H1 (cell line): ENCODE measurements at regions not wholly inside any gene's neighbourhood (a gene's known extent, or its start where the extent isn't known, plus 50 kb on each side); places are given as distances from the start of the nearest gene placed in this dataset.
"Not testable (repeated sequence)": the region's sequence is repeated elsewhere in the genome, so short reads cannot be mapped to it uniquely, and the experiment has no call there.

Experiments
- CTCF ChIA-PET: fragments of 300-600 bp; sonication (Branson Sonifier 250); formaldehyde crosslinking; loops from one replicate; lab custom pipeline; 2021; ENCODE audit not compliant: partially characterized antibody; lab: Charles Lee
- POLR2A ChIA-PET: fragments of 300-600 bp; sonication (Branson Sonifier 250); formaldehyde crosslinking; loops from one replicate; lab custom pipeline; 2021; ENCODE audit warnings: inconsistent platforms; ENCODE audit not compliant: partially characterized antibody; lab: Charles Lee
- DNase-seq, 2 experiments: peaks; one replicate each; pipeline versions ENCODE4 v3.0.0 to v3.0.0-alpha.2; 2010 to 2022; ENCODE audit warnings: low spot score in 2 of 2, low read depth in 1 of 2, mixed read lengths in 1 of 2
- FAIRE-seq: peaks from 2 replicates; lab custom pipeline; 2011; peaks lifted over from hg19 to GRCh38; lab: Jason Lieb, UNC
- H2AFZ ChIP-seq: 2 replicates; pipeline ENCODE4 v1.8.1; 2012; ENCODE audit warnings: low read length, inconsistent platforms
- H2AK5ac ChIP-seq: 2 replicates; pipeline ENCODE4 v1.6.1; 2013; ENCODE audit warnings: low read depth, low read length
- H2BK120ac ChIP-seq: replicated peaks from 2 replicates; pipeline ENCODE3; 2013; ENCODE audit warnings: low read depth, low read length, inconsistent platforms
- H2BK12ac ChIP-seq: 2 replicates; pipeline ENCODE4 v1.6.1; 2013; ENCODE audit warnings: low read depth, low read length
- H2BK15ac ChIP-seq: 2 replicates; pipeline ENCODE4 v1.6.1; 2013; ENCODE audit warnings: low read length
- H2BK20ac ChIP-seq: 2 replicates; pipeline ENCODE4 v1.6.1; 2013; ENCODE audit warnings: low read length
- H2BK5ac ChIP-seq: 2 replicates; pipeline ENCODE4 v1.6.1; 2013; ENCODE audit warnings: low read depth, low read length
- H3K14ac ChIP-seq: 2 replicates; pipeline ENCODE4 v1.6.1; 2013; ENCODE audit warnings: inconsistent platforms; ENCODE audit not compliant: insufficient read length
- H3K18ac ChIP-seq: 2 replicates; pipeline ENCODE4 v1.6.1; 2013; ENCODE audit warnings: low read length; ENCODE audit errors: extremely low read depth
- H3K23ac ChIP-seq: 2 replicates; pipeline ENCODE4 v1.6.1; 2013; ENCODE audit warnings: inconsistent platforms; ENCODE audit not compliant: insufficient read length
- H3K23me2 ChIP-seq: 2 replicates; pipeline ENCODE4 v1.6.1; 2013; ENCODE audit warnings: low read depth, low read length
- H3K27ac ChIP-seq: 2 replicates; pipeline ENCODE4 v1.6.1; 2011; ENCODE audit warnings: low read depth, low read length, inconsistent platforms
- H3K27me3 ChIP-seq, 4 experiments: replicated peaks in 1 of 4; 1 replicate in 1 of 4; 2 replicates in 3 of 4; pipeline versions ENCODE4 v1.6.1 to v1.8.1; 2011 to 2013; ENCODE audit warnings: low read length in 3 of 4, mild to moderate bottlenecking in 3 of 4, inconsistent platforms in 2 of 4, mixed read lengths in 2 of 4, moderate library complexity in 1 of 4; ENCODE audit not compliant: control insufficient read depth in 3 of 4, insufficient read depth in 3 of 4; ENCODE audit errors: extremely low read depth in 1 of 4
- H3K36me3 ChIP-seq, 4 experiments: 2 replicates each; pipeline versions ENCODE4 v1.6.1 to v1.8.1; 2011 to 2013; ENCODE audit warnings: mild to moderate bottlenecking in 4 of 4, low read length in 3 of 4, moderate library complexity in 2 of 4, control low read depth in 1 of 4, inconsistent platforms in 1 of 4; ENCODE audit not compliant: insufficient read depth in 4 of 4, control insufficient read depth in 2 of 4
- H3K4ac ChIP-seq: replicated peaks from 2 replicates; pipeline ENCODE3; 2013; ENCODE audit warnings: low read length, low read depth, mixed read lengths, inconsistent platforms; ENCODE audit not compliant: insufficient read length
- H3K4me1 ChIP-seq, 4 experiments: replicated peaks in 1 of 4; 1 replicate in 1 of 4; 2 replicates in 3 of 4; pipeline versions ENCODE4 v1.6.1 to v1.8.1; 2011 to 2013; ENCODE audit warnings: low read length in 3 of 4, inconsistent platforms in 2 of 4, mixed read lengths in 1 of 4; ENCODE audit not compliant: insufficient read depth in 4 of 4, control insufficient read depth in 3 of 4
- H3K4me2 ChIP-seq, 2 experiments: 2 replicates each; pipeline versions ENCODE4 v1.6.1 to v1.8.1; 2011 to 2013; ENCODE audit warnings: low read depth in 2 of 2, low read length in 2 of 2, control low read depth in 1 of 2, inconsistent platforms in 1 of 2, mild to moderate bottlenecking in 1 of 2; ENCODE audit not compliant: insufficient read depth in 1 of 2
- H3K4me3 ChIP-seq, 4 experiments: fragments of 200-600, 300-600 bp in 1 of 4; sonication (generic), shearing (Covaris generic), sonication (Bioruptor Twin) in 1 of 4; 2 replicates each; pipeline versions ENCODE4 v1.5.1 to v1.8.1; 2011 to 2016; ENCODE audit warnings: low read length in 4 of 4, low read depth in 3 of 4, control low read depth in 2 of 4, inconsistent platforms in 2 of 4, mild to moderate bottlenecking in 2 of 4, mixed read lengths in 1 of 4, moderate library complexity in 1 of 4; ENCODE audit not compliant: insufficient read depth in 2 of 4; ENCODE audit errors: extremely low read depth in 1 of 4
- H3K56ac ChIP-seq: replicated peaks from 2 replicates; pipeline ENCODE3; 2013; ENCODE audit warnings: low read depth, mild to moderate bottlenecking, mixed read lengths, low read length, inconsistent platforms; ENCODE audit not compliant: insufficient read length
- H3K79me1 ChIP-seq: 2 replicates; pipeline ENCODE4 v1.6.1; 2013; ENCODE audit warnings: low read depth, low read length, control low read depth
- H3K79me2 ChIP-seq, 2 experiments: 2 replicates each; pipeline versions ENCODE4 v1.6.1 to v1.8.1; 2012 to 2013; ENCODE audit warnings: low read length in 2 of 2, mild to moderate bottlenecking in 2 of 2, inconsistent platforms in 1 of 2; ENCODE audit not compliant: insufficient read depth in 2 of 2, control insufficient read depth in 1 of 2
- H3K9ac ChIP-seq, 4 experiments: replicated peaks in 1 of 4; 1 replicate in 1 of 4; 2 replicates in 3 of 4; pipeline versions ENCODE4 v1.6.1 to v1.8.1; 2011 to 2013; ENCODE audit warnings: low read depth in 3 of 4, low read length in 3 of 4, control low read depth in 2 of 4, mild to moderate bottlenecking in 2 of 4, moderate library complexity in 2 of 4, inconsistent platforms in 1 of 4; ENCODE audit errors: extremely low read depth in 1 of 4
- H3K9me3 ChIP-seq, 2 experiments: 2 replicates each; pipeline versions ENCODE4 v1.6.1 to v1.8.1; 2012 to 2013; ENCODE audit warnings: mild to moderate bottlenecking in 2 of 2, moderate library complexity in 2 of 2, control low read depth in 1 of 2, inconsistent platforms in 1 of 2, low read depth in 1 of 2, low read length in 1 of 2, mixed read lengths in 1 of 2; ENCODE audit not compliant: insufficient read depth in 2 of 2
- H4K20me1 ChIP-seq, 2 experiments: replicated peaks in 1 of 2; 2 replicates each; pipeline versions ENCODE3 to v1.8.1; 2011 to 2013; ENCODE audit warnings: inconsistent platforms in 2 of 2, low read length in 2 of 2, mild to moderate bottlenecking in 1 of 2; ENCODE audit not compliant: insufficient read depth in 2 of 2, control insufficient read depth in 1 of 2
- H4K5ac ChIP-seq: 2 replicates; pipeline ENCODE4 v1.6.1; 2013; ENCODE audit warnings: low read length, low read depth, mixed read lengths, inconsistent platforms; ENCODE audit not compliant: insufficient read length
- H4K8ac ChIP-seq: 2 replicates; pipeline ENCODE4 v1.8.0; 2013; ENCODE audit warnings: mild to moderate bottlenecking, moderate library complexity, low read length, inconsistent platforms; ENCODE audit not compliant: insufficient read depth; ENCODE audit errors: extremely low read depth
- H4K91ac ChIP-seq: replicated peaks from 2 replicates; pipeline ENCODE3; 2013; ENCODE audit warnings: low read length, mixed read lengths, inconsistent platforms; ENCODE audit not compliant: insufficient read length
- CREB1 ChIP-seq: IDR thresholded peaks from 2 replicates; pipeline ENCODE4 v1.6.1; 2012; ENCODE audit warnings: inconsistent platforms
- MAX ChIP-seq: IDR thresholded peaks from 2 replicates; pipeline ENCODE4 v1.6.1; 2012; ENCODE audit warnings: inconsistent platforms
- TEAD4 ChIP-seq: IDR thresholded peaks from 2 replicates; pipeline ENCODE4 v1.6.1; 2012; ENCODE audit warnings: low read depth, low read length, inconsistent platforms, mixed read lengths
- WGBS, 2 experiments: shearing (Covaris generic) in 1 of 2; methylation state at CpG; one replicate each; pipeline versions ENCODE4 v1.1.6 to v1.1.7; 2013 to 2015; ENCODE audit warnings: low lambda C conversion rate in 2 of 2, mixed read lengths in 2 of 2, inconsistent platforms in 1 of 2, low coverage in 1 of 2, missing lambda C conversion rate in 1 of 2; ENCODE audit not compliant: insufficient replicate concordance in 2 of 2, insufficient coverage in 1 of 2, insufficient read length in 1 of 2; ENCODE audit errors: extremely low coverage in 1 of 2, missing lambda C conversion rate in 1 of 2; 5-methylcytosine and 5-hydroxymethylcytosine counted together
- TF ChIP-seq, protein P1 (sequence below): IDR thresholded peaks from 2 replicates; pipeline ENCODE4 v1.6.1; 2012; ENCODE audit warnings: inconsistent platforms

GRCh38 chr16:29251571-29252011 is 154.9 kb downstream of the NPIPB11 start:
- Histone ChIP-seq H2BK15ac (peak overlapping the region; percentile 53; the same call in 1 of the 2 replicates), H2BK5ac (0 out of 2 replicates have a peak overlapping the region, but pooled peaks have one; percentile 7)
- H3K56ac ChIP-seq, H2AK5ac ChIP-seq, H3K23ac ChIP-seq, H4K91ac ChIP-seq, H3K14ac ChIP-seq, H3K79me2 ChIP-seq, H4K5ac ChIP-seq, H3K4me2 ChIP-seq, FAIRE-seq, H4K8ac ChIP-seq, CTCF ChIA-PET, H3K9ac ChIP-seq, H3K9me3 ChIP-seq, H3K4ac ChIP-seq, H3K27me3 ChIP-seq, H3K23me2 ChIP-seq, H3K4me1 ChIP-seq, H3K4me3 ChIP-seq, H3K27ac ChIP-seq, H2BK120ac ChIP-seq, H3K36me3 ChIP-seq, H2BK20ac ChIP-seq, POLR2A ChIA-PET, H3K18ac ChIP-seq, H3K79me1 ChIP-seq, H2AFZ ChIP-seq, H4K20me1 ChIP-seq, H2BK12ac ChIP-seq: not testable (repeated sequence)
- WGBS, 2 experiments: 64% methylated on average over 21 of the region's 21 CpGs; no CpG with 5 or more reads in 1 of the 2 experiments
- 0 out of 2 replicates have a peak, but pooled peaks have one; percentile 21 for TF ChIP-seq MAX
- TF ChIP-seq CREB1: peak; percentile 32; the same call in 1 of the 2 replicates
- TF ChIP-seq, protein P1, sequence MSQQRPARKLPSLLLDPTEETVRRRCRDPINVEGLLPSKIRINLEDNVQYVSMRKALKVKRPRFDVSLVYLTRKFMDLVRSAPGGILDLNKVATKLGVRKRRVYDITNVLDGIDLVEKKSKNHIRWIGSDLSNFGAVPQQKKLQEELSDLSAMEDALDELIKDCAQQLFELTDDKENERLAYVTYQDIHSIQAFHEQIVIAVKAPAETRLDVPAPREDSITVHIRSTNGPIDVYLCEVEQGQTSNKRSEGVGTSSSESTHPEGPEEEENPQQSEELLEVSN: peak; percentile 45; the same call in 1 of the 2 replicates
- peak; percentile 45; the same call in 1 of the 2 replicates for TF ChIP-seq TEAD4
- DNase-seq: peak in 1 of 2 experiments; percentile 79
